ENCODE measurements at regions not wholly inside any gene's neighbourhood (a gene's known extent, or its start where the extent isn't known, plus 50 kb on each side); places are given as distances from the start of the nearest gene placed in this dataset.

- TF ChIP-seq CTCF (IDR thresholded peaks at IDR 0.05; ENCODE audit: low read depth, low read length, missing control alignments) = no peak
- H3K4me3 ChIP-seq (ENCODE audit: low read depth, low read length) = no peak overlapping the region
- no peak for DNase-seq (ENCODE audit: low read depth)
These were observed 195.0 kb downstream of the ZNF621 start for GRCh38 chr3:40719660-40720287.

GRCh38 chr3:40720341-40720740, 195.6 kb downstream of the ZNF621 start:
- TF ChIP-seq CTCF (IDR thresholded peaks at IDR 0.05; ENCODE audit: low read depth, low read length, missing control alignments) = no peak
- no peak overlapping the region for H3K4me3 ChIP-seq (ENCODE audit: low read depth, low read length)
- DNase-seq (ENCODE audit: low read depth) = no peak

- no peak for DNase-seq (ENCODE audit: low read depth)
- no peak for TF ChIP-seq CTCF (IDR thresholded peaks at IDR 0.05; ENCODE audit: low read depth, low read length, missing control alignments)
- H3K4me3 ChIP-seq (ENCODE audit: low read depth, low read length) = no peak overlapping the region
These were observed 196.1 kb downstream of the ZNF621 start for GRCh38 chr3:40720863-40721262.

GRCh38 chr3:40723083-40723660, 198.4 kb downstream of the ZNF621 start:
- no peak for DNase-seq (ENCODE audit: low read depth)
- H3K4me3 ChIP-seq (ENCODE audit: low read depth, low read length) = no peak overlapping the region
- TF ChIP-seq CTCF (IDR thresholded peaks at IDR 0.05; ENCODE audit: low read depth, low read length, missing control alignments) = no peak

GRCh38 chr3:40725031-40725430, 200.3 kb downstream of the ZNF621 start:
- no peak for TF ChIP-seq CTCF (IDR thresholded peaks at IDR 0.05; ENCODE audit: low read depth, low read length, missing control alignments)
- H3K4me3 ChIP-seq (ENCODE audit: low read depth, low read length) = no peak overlapping the region
- no peak for DNase-seq (ENCODE audit: low read depth)

- no peak for TF ChIP-seq CTCF (IDR thresholded peaks at IDR 0.05; ENCODE audit: low read depth, low read length, missing control alignments)
- no peak for DNase-seq (ENCODE audit: low read depth)
- no peak overlapping the region for H3K4me3 ChIP-seq (ENCODE audit: low read depth, low read length)
These were observed 206.7 kb downstream of the ZNF621 start for GRCh38 chr3:40731445-40731844.

GRCh38 chr3:40736943-40737342, 212.2 kb downstream of the ZNF621 start:
- no peak overlapping the region for H3K4me3 ChIP-seq (ENCODE audit: low read depth, low read length)
- DNase-seq (ENCODE audit: low read depth) = no peak
- TF ChIP-seq CTCF (IDR thresholded peaks at IDR 0.05; ENCODE audit: low read depth, low read length, missing control alignments) = no peak

Data from GM12864 (cell line).